ENCODE measurements at regions not wholly inside any gene's neighbourhood (a gene's known extent, or its start where the extent isn't known, plus 50 kb on each side); places are given as distances from the start of the nearest gene placed in this dataset.

GRCh38 chr6:86010915-86011786 lies 368.5 kb upstream of the SYNCRIP start:
- TF ChIP-seq EZH2 (IDR thresholded peaks at IDR 0.05), result no peak
- TF ChIP-seq POLR2AphosphoS5 (IDR thresholded peaks at IDR 0.05; ENCODE audit: borderline replicate concordance, low read depth, low read length), result no peak
- TF ChIP-seq FOXP2 (optimal IDR thresholded peaks at IDR 0.05; ENCODE audit: control extremely low read depth, extremely low read length, insufficient read depth), result no peak
- H3K9ac ChIP-seq (ENCODE audit: insufficient read length), result no peak overlapping the region
- no peaks in the 10 kb centered on the region for H3K36me3 ChIP-seq (ENCODE audit: insufficient read depth, low read length)
- H3K9me3 ChIP-seq (ENCODE audit: low read depth, low read length), result no peaks in the 10 kb centered on the region
- H3K4me3 ChIP-seq, result no peak overlapping the region
- H3K27ac ChIP-seq, result no peak overlapping the region
- DNase-seq (ENCODE audit: low read depth, low spot score), result no peak

GRCh38 chr6:85997206-85997605 lies 354.5 kb upstream of the SYNCRIP start:
- H3K9ac ChIP-seq (ENCODE audit: insufficient read length), result no peak overlapping the region
- no peak for DNase-seq (ENCODE audit: low read depth, low spot score)
- TF ChIP-seq POLR2AphosphoS5 (IDR thresholded peaks at IDR 0.05; ENCODE audit: borderline replicate concordance, low read depth, low read length), result no peak
- no peak for TF ChIP-seq FOXP2 (optimal IDR thresholded peaks at IDR 0.05; ENCODE audit: control extremely low read depth, extremely low read length, insufficient read depth)
- no peak for TF ChIP-seq EZH2 (IDR thresholded peaks at IDR 0.05)
- H3K4me3 ChIP-seq, result no peak overlapping the region
- no peaks in the 10 kb centered on the region for H3K36me3 ChIP-seq (ENCODE audit: insufficient read depth, low read length)
- no peak overlapping the region for H3K27ac ChIP-seq
- no peaks in the 10 kb centered on the region for H3K9me3 ChIP-seq (ENCODE audit: low read depth, low read length)

- no peak overlapping the region for H3K4me3 ChIP-seq
- no peaks in the 10 kb centered on the region for H3K36me3 ChIP-seq (ENCODE audit: insufficient read depth, low read length)
- no peak for TF ChIP-seq EZH2 (IDR thresholded peaks at IDR 0.05)
- H3K27ac ChIP-seq, result no peak overlapping the region
- DNase-seq (ENCODE audit: low read depth, low spot score), result no peak
- no peak overlapping the region for H3K9ac ChIP-seq (ENCODE audit: insufficient read length)
- H3K9me3 ChIP-seq (ENCODE audit: low read depth, low read length), result no peaks in the 10 kb centered on the region
Measured at GRCh38 chr6:85996034-85996375, 353.3 kb upstream of the SYNCRIP start.

GRCh38 chr6:85995339-85996033 lies 352.8 kb upstream of the SYNCRIP start:
- Histone ChIP-seq H3K36me3 (ENCODE audit: insufficient read depth, low read length) (no peaks in the 10 kb centered on the region), H3K27ac (no peak overlapping the region), H3K9ac (ENCODE audit: insufficient read length) (no peak overlapping the region), H3K9me3 (ENCODE audit: low read depth, low read length) (no peaks in the 10 kb centered on the region), H3K4me3 (no peak overlapping the region)
- no peak for DNase-seq (ENCODE audit: low read depth, low spot score)
- TF ChIP-seq EZH2 (IDR thresholded peaks at IDR 0.05) (no peak), FOXP2 (optimal IDR thresholded peaks at IDR 0.05; ENCODE audit: control extremely low read depth, extremely low read length, insufficient read depth) (no peak), POLR2AphosphoS5 (IDR thresholded peaks at IDR 0.05; ENCODE audit: borderline replicate concordance, low read depth, low read length) (no peak)

- no peaks in the 10 kb centered on the region for H3K9me3 ChIP-seq (ENCODE audit: low read depth, low read length)
- no peak for TF ChIP-seq EZH2 (IDR thresholded peaks at IDR 0.05)
- TF ChIP-seq FOXP2 (optimal IDR thresholded peaks at IDR 0.05; ENCODE audit: control extremely low read depth, extremely low read length, insufficient read depth), result no peak
- no peak for TF ChIP-seq POLR2AphosphoS5 (IDR thresholded peaks at IDR 0.05; ENCODE audit: borderline replicate concordance, low read depth, low read length)
- no peaks in the 10 kb centered on the region for H3K36me3 ChIP-seq (ENCODE audit: insufficient read depth, low read length)
- DNase-seq (ENCODE audit: low read depth, low spot score), result no peak
- H3K4me3 ChIP-seq, result no peak overlapping the region
- H3K27ac ChIP-seq, result no peak overlapping the region
- H3K9ac ChIP-seq (ENCODE audit: insufficient read length), result no peak overlapping the region
Measured at GRCh38 chr6:85986681-85987080, 344.0 kb upstream of the SYNCRIP start.

- Histone ChIP-seq H3K27ac (no peak overlapping the region), H3K36me3 (ENCODE audit: insufficient read depth, low read length) (no peaks in the 10 kb centered on the region), H3K4me3 (no peak overlapping the region), H3K9ac (ENCODE audit: insufficient read length) (no peak overlapping the region), H3K9me3 (ENCODE audit: low read depth, low read length) (no peaks in the 10 kb centered on the region)
- no peak for DNase-seq (ENCODE audit: low read depth, low spot score)
- TF ChIP-seq EZH2 (IDR thresholded peaks at IDR 0.05) (no peak), FOXP2 (optimal IDR thresholded peaks at IDR 0.05; ENCODE audit: control extremely low read depth, extremely low read length, insufficient read depth) (no peak), POLR2AphosphoS5 (IDR thresholded peaks at IDR 0.05; ENCODE audit: borderline replicate concordance, low read depth, low read length) (no peak)
Measured at GRCh38 chr6:85983032-85983659, 340.5 kb upstream of the SYNCRIP start.

GRCh38 chr6:85977661-85978060 lies 335.0 kb upstream of the SYNCRIP start:
- Histone ChIP-seq H3K9me3 (ENCODE audit: low read depth, low read length) (no peaks in the 10 kb centered on the region), H3K4me3 (no peak overlapping the region), H3K9ac (ENCODE audit: insufficient read length) (no peak overlapping the region), H3K27ac (no peak overlapping the region), H3K36me3 (ENCODE audit: insufficient read depth, low read length) (no peaks in the 10 kb centered on the region)
- no peak for DNase-seq (ENCODE audit: low read depth, low spot score)
- no peak for TF ChIP-seq FOXP2 (optimal IDR thresholded peaks at IDR 0.05; ENCODE audit: control extremely low read depth, extremely low read length, insufficient read depth)
- no peak for TF ChIP-seq POLR2AphosphoS5 (IDR thresholded peaks at IDR 0.05; ENCODE audit: borderline replicate concordance, low read depth, low read length)
- TF ChIP-seq EZH2 (IDR thresholded peaks at IDR 0.05), result no peak

GRCh38 chr6:85975957-85976356 lies 333.3 kb upstream of the SYNCRIP start:
- no peak for DNase-seq (ENCODE audit: low read depth, low spot score)
- Histone ChIP-seq H3K4me3 (no peak overlapping the region), H3K9ac (ENCODE audit: insufficient read length) (no peak overlapping the region), H3K9me3 (ENCODE audit: low read depth, low read length) (no peaks in the 10 kb centered on the region), H3K27ac (no peak overlapping the region), H3K36me3 (ENCODE audit: insufficient read depth, low read length) (no peaks in the 10 kb centered on the region)
- TF ChIP-seq EZH2 (IDR thresholded peaks at IDR 0.05) (no peak), POLR2AphosphoS5 (IDR thresholded peaks at IDR 0.05; ENCODE audit: borderline replicate concordance, low read depth, low read length) (no peak), FOXP2 (optimal IDR thresholded peaks at IDR 0.05; ENCODE audit: control extremely low read depth, extremely low read length, insufficient read depth) (no peak)

Data from SK-N-MC (cell line).